Activated naive CD8-positive, alpha-beta T cell (primary cell): ENCODE measurements at regions not wholly inside any gene's neighbourhood (a gene's known extent, or its start where the extent isn't known, plus 50 kb on each side); places are given as distances from the start of the nearest gene placed in this dataset.

ENCODE experiments used
- H3K27ac Mint-ChIP-seq: one replicate; pipeline ENCODE4 v1.8.0; 2021; ENCODE audit warnings: mixed read lengths
- H3K27me3 Mint-ChIP-seq: one replicate; pipeline ENCODE4 v1.8.0; 2021; ENCODE audit warnings: mixed read lengths
- H3K36me3 Mint-ChIP-seq: one replicate; pipeline ENCODE4 v1.8.0; 2021; ENCODE audit warnings: mixed read lengths
- H3K4me1 Mint-ChIP-seq: one replicate; pipeline ENCODE4 v1.8.0; 2021; ENCODE audit warnings: low read depth, mixed read lengths
- H3K4me3 Mint-ChIP-seq: one replicate; pipeline ENCODE4 v1.8.0; 2021; ENCODE audit warnings: mild to moderate bottlenecking, mixed read lengths
- H3K9me3 Mint-ChIP-seq: one replicate; pipeline ENCODE4 v1.8.0; 2021; ENCODE audit warnings: low read depth, mixed read lengths

- no peaks in the 10 kb centered on the region for H3K4me1 Mint-ChIP-seq
- no peaks in the 10 kb centered on the region for H3K9me3 Mint-ChIP-seq
- H3K27ac Mint-ChIP-seq = no peak overlapping the region
- H3K27me3 Mint-ChIP-seq = peaks cover 6% of the 10 kb centered on the region
- no peak overlapping the region for H3K4me3 Mint-ChIP-seq
- no peaks in the 10 kb centered on the region for H3K36me3 Mint-ChIP-seq
Measured at GRCh38 chr5:143619040-143619439, 192.9 kb upstream of the HMHB1 start.

GRCh38 chr5:143618141-143618540 is 193.8 kb upstream of the HMHB1 start:
- no peaks in the 10 kb centered on the region for H3K4me1 Mint-ChIP-seq

GRCh38 chr5:143614831-143615230 is 197.1 kb upstream of the HMHB1 start:
- Mint-ChIP-seq H3K4me3 (no peak overlapping the region), H3K36me3 (no peaks in the 10 kb centered on the region), H3K4me1 (no peaks in the 10 kb centered on the region), H3K27ac (no peak overlapping the region), H3K9me3 (no peaks in the 10 kb centered on the region), H3K27me3 (peaks cover 2% of the 10 kb centered on the region)

More at GRCh38 chr5:143618141-143618540, 193.8 kb upstream of the HMHB1 start:
- Mint-ChIP-seq H3K36me3 (no peaks in the 10 kb centered on the region), H3K4me3 (no peak overlapping the region), H3K9me3 (no peaks in the 10 kb centered on the region), H3K27ac (no peak overlapping the region), H3K27me3 (peaks cover 6% of the 10 kb centered on the region)

- Mint-ChIP-seq H3K27me3 (peaks cover 5% of the 10 kb centered on the region), H3K27ac (no peak overlapping the region), H3K36me3 (no peaks in the 10 kb centered on the region), H3K4me1 (no peaks in the 10 kb centered on the region), H3K9me3 (peaks cover 11% of the 10 kb centered on the region), H3K4me3 (no peak overlapping the region)
Measured at GRCh38 chr5:143613329-143613728, 198.6 kb upstream of the HMHB1 start.

GRCh38 chr5:143610946-143611345 is 201.0 kb upstream of the HMHB1 start:
- Mint-ChIP-seq H3K4me1 (peaks cover 7% of the 10 kb centered on the region), H3K9me3 (peaks cover 11% of the 10 kb centered on the region)

DNA sequence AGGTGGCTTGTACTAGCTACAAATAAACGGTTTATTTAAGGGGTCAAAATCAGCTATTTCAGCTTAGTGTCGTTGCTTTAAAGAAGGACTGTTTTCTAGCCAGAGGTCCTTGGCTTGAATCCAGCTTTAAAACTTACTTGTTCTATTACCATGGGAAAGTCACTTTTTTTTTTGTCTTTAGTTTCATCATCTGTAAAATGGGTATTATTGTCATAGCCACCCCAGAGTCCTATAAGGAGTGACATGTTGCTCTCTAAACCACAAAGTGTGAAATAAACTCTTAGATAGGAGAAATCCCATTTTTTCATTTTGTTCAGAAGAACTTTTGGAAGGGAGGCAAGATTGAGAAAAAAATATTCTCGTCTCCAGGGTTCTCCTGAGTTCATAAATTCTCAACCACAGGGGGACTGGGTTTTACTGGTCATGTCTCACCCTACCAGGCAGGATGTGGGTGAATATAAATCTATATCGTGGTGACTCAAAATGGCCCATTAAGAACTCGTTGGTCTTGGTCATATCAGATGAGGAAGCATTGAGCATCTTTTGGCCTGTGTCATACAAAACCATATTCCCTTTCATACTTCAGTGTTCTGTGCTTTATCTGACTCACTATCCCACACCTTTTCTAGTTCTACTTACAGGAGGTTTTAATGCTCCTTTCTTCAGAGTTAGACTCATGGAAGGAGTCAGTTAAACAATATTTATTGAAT is 202.7 kb upstream of the NR3C1 start:
- H3K27ac Mint-ChIP-seq = peak overlapping the region; percentile 55
- H3K4me1 Mint-ChIP-seq = peaks cover 28% of the 10 kb centered on the region
- peaks cover 11% of the 10 kb centered on the region for H3K9me3 Mint-ChIP-seq
- peaks cover 8% of the 10 kb centered on the region for H3K27me3 Mint-ChIP-seq
- peaks cover 2% of the 10 kb centered on the region for H3K36me3 Mint-ChIP-seq
- no peak overlapping the region for H3K4me3 Mint-ChIP-seq

More at GRCh38 chr5:143610946-143611345, 201.0 kb upstream of the HMHB1 start:
- no peak overlapping the region for H3K27ac Mint-ChIP-seq
- H3K36me3 Mint-ChIP-seq = no peaks in the 10 kb centered on the region
- peaks cover 6% of the 10 kb centered on the region for H3K27me3 Mint-ChIP-seq
- no peak overlapping the region for H3K4me3 Mint-ChIP-seq

DNA sequence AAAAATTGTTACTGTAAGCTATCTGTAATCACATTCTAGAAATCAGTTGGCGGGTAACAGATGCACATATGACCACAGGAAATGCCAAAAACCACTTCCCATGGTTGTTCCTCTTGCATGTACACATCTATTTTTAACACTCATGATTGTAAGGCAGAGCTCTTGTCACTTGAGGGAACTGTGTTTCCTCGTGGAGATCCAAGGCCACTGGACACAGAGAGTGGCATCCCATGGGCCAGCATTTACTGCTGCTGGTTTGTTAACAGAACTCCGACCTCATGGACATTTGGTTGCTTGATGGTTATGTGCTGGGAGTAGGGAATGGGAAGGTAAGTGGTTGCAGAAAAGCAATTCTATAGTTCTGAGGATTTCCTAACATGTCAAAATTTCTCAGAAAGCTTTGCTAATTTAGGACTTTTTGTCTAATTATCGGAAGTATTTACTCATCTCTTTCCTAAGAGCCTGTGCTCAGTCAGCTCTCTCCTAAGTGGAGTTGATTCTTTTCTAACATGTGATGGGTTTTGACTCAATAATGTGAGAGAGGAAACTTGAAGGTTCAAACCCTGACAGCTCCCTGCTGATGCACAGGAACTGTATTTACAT is 202.0 kb upstream of the NR3C1 start:
- Mint-ChIP-seq H3K36me3 (peaks cover 2% of the 10 kb centered on the region), H3K27ac (peak overlapping the region; percentile 55), H3K9me3 (peaks cover 11% of the 10 kb centered on the region), H3K4me3 (no peak overlapping the region), H3K4me1 (peaks cover 28% of the 10 kb centered on the region), H3K27me3 (peaks cover 8% of the 10 kb centered on the region)

GRCh38 chr5:143601917-143602333 is 198.4 kb upstream of the NR3C1 start:
- Mint-ChIP-seq H3K4me3 (no peak overlapping the region), H3K36me3 (peaks cover 2% of the 10 kb centered on the region), H3K9me3 (no peaks in the 10 kb centered on the region), H3K27ac (no peak overlapping the region), H3K27me3 (peaks cover 2% of the 10 kb centered on the region), H3K4me1 (peaks cover 28% of the 10 kb centered on the region)

- no peak overlapping the region for H3K4me3 Mint-ChIP-seq
- H3K27ac Mint-ChIP-seq = no peak overlapping the region
- peaks cover 2% of the 10 kb centered on the region for H3K27me3 Mint-ChIP-seq
- H3K36me3 Mint-ChIP-seq = peaks cover 2% of the 10 kb centered on the region
- no peaks in the 10 kb centered on the region for H3K9me3 Mint-ChIP-seq
- peaks cover 25% of the 10 kb centered on the region for H3K4me1 Mint-ChIP-seq
Measured at GRCh38 chr5:143601357-143601756, 197.9 kb upstream of the NR3C1 start.

GRCh38 chr5:143600396-143601075 is 197.1 kb upstream of the NR3C1 start:
- peaks cover 18% of the 10 kb centered on the region for H3K4me1 Mint-ChIP-seq
- H3K27me3 Mint-ChIP-seq = peaks cover 2% of the 10 kb centered on the region
- H3K27ac Mint-ChIP-seq = no peak overlapping the region
- peaks cover 2% of the 10 kb centered on the region for H3K36me3 Mint-ChIP-seq
- H3K9me3 Mint-ChIP-seq = no peaks in the 10 kb centered on the region
- no peak overlapping the region for H3K4me3 Mint-ChIP-seq

DNA sequence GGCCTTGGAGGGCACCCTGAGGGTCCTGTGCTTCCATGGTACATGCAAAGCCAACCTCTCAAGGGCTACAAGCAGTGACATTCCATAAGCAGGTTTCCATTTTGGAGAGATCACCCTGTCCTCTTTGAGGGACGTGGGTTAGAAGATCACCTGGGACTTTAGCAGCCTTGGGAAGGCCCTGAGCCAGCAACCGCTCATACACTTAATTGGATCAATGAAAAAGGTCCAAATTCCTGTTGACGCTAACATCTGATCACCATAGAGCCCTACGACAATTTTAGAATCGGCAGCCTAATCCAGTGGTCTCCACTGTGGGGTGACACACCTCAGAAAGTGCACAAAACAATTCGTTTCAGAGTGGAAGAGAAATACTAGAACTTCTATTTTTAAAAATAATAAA is 196.0 kb upstream of the NR3C1 start:
- Mint-ChIP-seq H3K27me3 (peaks cover 2% of the 10 kb centered on the region), H3K4me3 (no peak overlapping the region), H3K36me3 (peaks cover 2% of the 10 kb centered on the region), H3K4me1 (peaks cover 9% of the 10 kb centered on the region), H3K27ac (no peak overlapping the region), H3K9me3 (no peaks in the 10 kb centered on the region)

DNA sequence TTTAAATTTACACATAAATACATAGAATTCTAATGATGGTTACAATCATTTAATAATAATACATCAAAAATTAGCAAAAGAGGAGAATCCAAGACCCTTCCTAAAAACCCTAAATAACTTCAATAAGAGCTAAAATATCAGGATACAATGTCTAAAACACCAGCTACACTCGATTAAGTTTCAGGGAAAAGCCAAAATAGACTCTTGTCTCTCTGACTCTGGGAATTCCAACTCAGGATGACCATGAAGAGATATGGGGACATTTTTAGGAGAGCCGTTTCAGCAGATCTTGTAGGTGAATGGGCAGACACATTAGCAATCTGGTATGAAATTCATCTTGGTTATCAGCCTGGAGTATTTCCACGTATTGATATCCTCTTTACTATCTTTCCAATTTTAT is 193.3 kb upstream of the NR3C1 start:
- no peak overlapping the region for H3K27ac Mint-ChIP-seq
- no peak overlapping the region for H3K4me3 Mint-ChIP-seq
- H3K27me3 Mint-ChIP-seq = no peaks in the 10 kb centered on the region
- no peaks in the 10 kb centered on the region for H3K36me3 Mint-ChIP-seq
- H3K4me1 Mint-ChIP-seq = peaks cover 4% of the 10 kb centered on the region
- no peaks in the 10 kb centered on the region for H3K9me3 Mint-ChIP-seq

DNA sequence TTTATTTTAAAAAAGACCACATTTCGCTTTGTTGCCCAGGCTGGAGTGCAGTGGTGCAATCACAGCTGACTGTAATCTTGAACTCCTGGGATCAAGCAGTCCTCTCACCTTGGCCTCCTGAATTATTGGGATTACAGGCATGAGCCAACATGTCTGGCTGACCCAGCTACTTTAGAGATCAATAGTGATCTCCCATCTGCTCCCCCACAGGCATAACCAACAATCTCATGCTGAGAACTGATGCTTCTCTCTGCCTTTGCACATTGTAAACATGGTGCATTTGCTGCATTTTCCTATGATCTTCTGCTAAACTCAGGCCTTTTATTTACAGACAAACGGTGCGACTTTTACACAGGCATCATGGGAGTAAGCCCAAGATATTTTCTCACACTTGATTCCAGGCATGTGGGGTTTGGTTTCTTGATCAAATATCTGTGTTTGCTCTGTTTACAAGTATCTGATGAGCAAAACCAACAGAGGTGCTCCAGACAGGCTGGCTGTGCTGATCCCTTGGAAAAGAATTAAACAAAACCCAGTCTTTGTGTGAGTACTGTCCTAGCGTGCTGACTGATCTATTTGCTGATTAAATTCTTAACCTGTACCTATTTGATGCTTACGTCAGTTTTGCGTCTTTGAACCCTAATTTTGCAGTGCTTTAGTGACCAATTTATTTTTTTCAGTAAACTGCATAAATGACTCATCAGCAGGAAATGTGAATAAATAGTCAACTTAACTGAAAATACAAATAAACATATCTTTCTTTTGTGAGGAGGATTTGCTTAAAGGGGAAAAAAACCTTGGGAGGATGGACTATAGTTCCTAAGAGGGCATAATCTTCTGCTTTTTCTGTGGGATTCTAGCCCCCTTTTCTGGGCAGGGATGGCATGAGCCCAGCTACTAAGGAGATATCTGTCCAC is 191.7 kb upstream of the NR3C1 start:
- no peaks in the 10 kb centered on the region for H3K36me3 Mint-ChIP-seq
- H3K27me3 Mint-ChIP-seq = no peaks in the 10 kb centered on the region
- peaks cover 1% of the 10 kb centered on the region for H3K4me1 Mint-ChIP-seq
- no peak overlapping the region for H3K4me3 Mint-ChIP-seq
- no peaks in the 10 kb centered on the region for H3K9me3 Mint-ChIP-seq
- H3K27ac Mint-ChIP-seq = no peak overlapping the region

- Mint-ChIP-seq H3K4me3 (no peak overlapping the region), H3K27ac (no peak overlapping the region), H3K36me3 (no peaks in the 10 kb centered on the region), H3K9me3 (no peaks in the 10 kb centered on the region), H3K27me3 (no peaks in the 10 kb centered on the region), H3K4me1 (peaks cover 7% of the 10 kb centered on the region)
Measured at GRCh38 chr5:143593723-143594122, 190.2 kb upstream of the NR3C1 start.
